GM23248 (cell line): ENCODE measurements at regions not wholly inside any gene's neighbourhood (a gene's known extent, or its start where the extent isn't known, plus 50 kb on each side); places are given as distances from the start of the nearest gene placed in this dataset.

Experiments used
- DNase-seq: peaks from one replicate; pipeline ENCODE4 v3.0.0-alpha.2; 2015
- H2AFZ ChIP-seq: fragments of 200-600 bp; sonication (generic); 2 replicates; pipeline ENCODE4 v1.6.1; 2016; ENCODE audit warnings: antibody characterized with exemption
- H3F3A ChIP-seq: fragments of 200-600 bp; sonication (generic); 2 replicates; pipeline ENCODE4 v1.6.1; 2016; ENCODE audit warnings: mild to moderate bottlenecking, antibody characterized with exemption, mixed run types; ENCODE audit not compliant: insufficient read depth
- H3K27ac ChIP-seq: fragments of 200-600 bp; sonication (generic); 2 replicates; pipeline ENCODE4 v1.5.1; 2016; ENCODE audit warnings: mild to moderate bottlenecking
- H3K27me3 ChIP-seq: fragments of 200-600 bp; sonication (generic); replicated peaks from 2 replicates; pipeline ENCODE4 v1.6.1; 2016; ENCODE audit warnings: mild to moderate bottlenecking; ENCODE audit not compliant: insufficient read depth
- H3K36me3 ChIP-seq: fragments of 200-600 bp; sonication (generic); 2 replicates; pipeline ENCODE4 v1.6.1; 2016; ENCODE audit warnings: low read depth, mild to moderate bottlenecking
- H3K4me1 ChIP-seq: fragments of 200-600 bp; sonication (generic); 2 replicates; pipeline ENCODE4 v1.6.1; 2016; ENCODE audit warnings: mild to moderate bottlenecking; ENCODE audit not compliant: insufficient read depth
- H3K4me2 ChIP-seq: fragments of 200-600 bp; sonication (generic); one replicate; pipeline ENCODE4 v1.6.1; 2016; ENCODE audit warnings: mild to moderate bottlenecking; ENCODE audit not compliant: unreplicated experiment
- H3K4me3 ChIP-seq: fragments of 200-600 bp; sonication (generic); 2 replicates; pipeline ENCODE4 v1.5.1; 2016; ENCODE audit warnings: mild to moderate bottlenecking
- H3K79me2 ChIP-seq: fragments of 200-600 bp; sonication (generic); 2 replicates; pipeline ENCODE4 v1.6.1; 2016; ENCODE audit warnings: mild to moderate bottlenecking; ENCODE audit not compliant: insufficient read depth
- H3K9ac ChIP-seq: fragments of 200-600 bp; sonication (generic); 2 replicates; pipeline ENCODE4 v1.6.1; 2016; ENCODE audit warnings: mild to moderate bottlenecking
- H3K9me2 ChIP-seq: fragments of 200-600 bp; sonication (generic); 2 replicates; pipeline ENCODE4 v1.6.1; 2016; ENCODE audit warnings: mixed run types, mild to moderate bottlenecking, moderate library complexity; ENCODE audit not compliant: insufficient read depth
- H3K9me3 ChIP-seq: fragments of 200-600 bp; sonication (generic); one replicate; pipeline ENCODE4 v1.6.1; 2017; ENCODE audit warnings: low read depth
- H4K20me1 ChIP-seq: fragments of 200-600 bp; sonication (generic); 2 replicates; pipeline ENCODE4 v1.6.0; 2016; ENCODE audit not compliant: insufficient read depth
- EZH2 ChIP-seq: fragments of 200-600 bp; sonication (generic); IDR thresholded peaks from 2 replicates; pipeline ENCODE4 v1.6.1; 2018; ENCODE audit warnings: antibody characterized with exemption, mild to moderate bottlenecking; ENCODE audit not compliant: insufficient read depth, poor library complexity, severe bottlenecking
- EZH2phosphoT487 ChIP-seq: fragments of 200-600 bp; sonication (generic); IDR thresholded peaks from 2 replicates; pipeline ENCODE4 v1.6.1; 2018; ENCODE audit warnings: antibody characterized with exemption, moderate library complexity, mild to moderate bottlenecking, low read depth; ENCODE audit not compliant: insufficient read depth
- WGBS, 2 experiments: methylation state at CpG; one replicate each; pipeline ENCODE4 v1.1.6; 2015 to 2017; ENCODE audit warnings: low lambda C conversion rate in 2 of 2, low coverage in 1 of 2; ENCODE audit errors: missing lambda C conversion rate in 2 of 2; 5-methylcytosine and 5-hydroxymethylcytosine counted together
- in situ Hi-C: fragments of 300-500 bp; cut with MboI; formaldehyde crosslinking; loops from 2 replicates; pipeline ENCODE4 v1.15.0; 2020

DNA sequence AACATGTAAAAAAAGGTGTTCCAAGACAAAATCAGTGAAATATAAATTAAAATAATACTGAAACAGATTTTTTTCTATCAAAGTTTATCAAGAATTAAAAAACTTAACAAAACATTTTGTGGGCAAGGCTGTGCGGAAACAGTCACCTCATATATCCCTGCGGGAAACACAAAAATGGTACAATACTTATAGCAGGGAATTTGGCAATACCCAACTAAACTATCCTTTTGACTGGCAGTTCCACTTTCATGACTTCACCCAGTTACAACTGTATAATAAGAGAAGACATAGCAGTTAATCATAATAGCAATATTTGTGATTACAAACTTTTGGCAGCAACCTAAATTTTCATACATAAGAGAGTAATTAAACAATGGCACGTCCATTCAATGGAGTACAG is 121.5 kb upstream of the EGLN3 start:
- H3K4me1 ChIP-seq: no peaks in the 10 kb centered on the region
- no peak overlapping the region for H3K4me2 ChIP-seq
- H3K9ac ChIP-seq: no peak overlapping the region
- in situ Hi-C loops: no loop called here
- H2AFZ ChIP-seq: no peak overlapping the region
- H3K4me3 ChIP-seq: no peak overlapping the region
- H3K36me3 ChIP-seq: no peaks in the 10 kb centered on the region
- H3K9me3 ChIP-seq: no peaks in the 10 kb centered on the region
- 66 to 70% methylated on average over 3 of the region's 3 CpGs for WGBS, 2 experiments
- peaks cover 18% of the 10 kb centered on the region for H3K27me3 ChIP-seq
- H4K20me1 ChIP-seq: no peaks in the 10 kb centered on the region
- no peaks in the 10 kb centered on the region for H3K9me2 ChIP-seq
- no peak for DNase-seq
- no peak for TF ChIP-seq EZH2phosphoT487
- TF ChIP-seq EZH2: no peak
- no peaks in the 10 kb centered on the region for H3F3A ChIP-seq
- no peaks in the 10 kb centered on the region for H3K79me2 ChIP-seq
- H3K27ac ChIP-seq: no peak overlapping the region

DNA sequence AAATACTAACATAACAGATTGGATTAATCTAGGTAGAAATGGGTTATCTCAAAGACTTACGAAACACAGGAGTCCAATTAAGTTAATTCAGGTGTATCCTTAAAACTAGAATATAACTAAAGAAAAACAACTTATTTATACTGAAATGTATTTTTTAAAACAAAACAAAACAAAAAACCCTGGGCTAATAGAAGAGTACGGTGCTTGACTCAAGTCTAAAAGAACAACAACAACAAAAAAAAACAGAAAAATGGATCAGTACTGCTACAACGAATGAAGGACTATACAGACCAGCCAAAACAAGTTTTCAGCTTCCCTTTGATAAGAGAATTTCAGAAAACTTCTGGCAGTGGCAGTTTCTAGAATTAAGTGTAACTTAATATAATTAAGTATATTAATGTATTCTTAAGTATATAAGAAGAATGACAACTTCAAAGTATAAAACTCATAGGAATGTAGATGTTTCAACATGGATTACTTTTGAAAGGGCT is 120.1 kb upstream of the EGLN3 start:
- H3K27me3 ChIP-seq: peaks cover 18% of the 10 kb centered on the region
- no peaks in the 10 kb centered on the region for H3K9me3 ChIP-seq
- no peaks in the 10 kb centered on the region for H4K20me1 ChIP-seq
- H3K9ac ChIP-seq: no peak overlapping the region
- no peaks in the 10 kb centered on the region for H3K9me2 ChIP-seq
- no peak overlapping the region for H3K4me3 ChIP-seq
- no peaks in the 10 kb centered on the region for H3K4me1 ChIP-seq
- WGBS, 2 experiments: 51 to 64% methylated on average over 3 of the region's 3 CpGs
- no peak overlapping the region for H2AFZ ChIP-seq
- TF ChIP-seq EZH2phosphoT487 (no peak), EZH2 (no peak)
- H3K36me3 ChIP-seq: no peaks in the 10 kb centered on the region
- no peaks in the 10 kb centered on the region for H3K79me2 ChIP-seq
- no peak overlapping the region for H3K4me2 ChIP-seq
- H3K27ac ChIP-seq: no peak overlapping the region
- in situ Hi-C loops: no loop called here
- no peaks in the 10 kb centered on the region for H3F3A ChIP-seq
- no peak for DNase-seq

DNA sequence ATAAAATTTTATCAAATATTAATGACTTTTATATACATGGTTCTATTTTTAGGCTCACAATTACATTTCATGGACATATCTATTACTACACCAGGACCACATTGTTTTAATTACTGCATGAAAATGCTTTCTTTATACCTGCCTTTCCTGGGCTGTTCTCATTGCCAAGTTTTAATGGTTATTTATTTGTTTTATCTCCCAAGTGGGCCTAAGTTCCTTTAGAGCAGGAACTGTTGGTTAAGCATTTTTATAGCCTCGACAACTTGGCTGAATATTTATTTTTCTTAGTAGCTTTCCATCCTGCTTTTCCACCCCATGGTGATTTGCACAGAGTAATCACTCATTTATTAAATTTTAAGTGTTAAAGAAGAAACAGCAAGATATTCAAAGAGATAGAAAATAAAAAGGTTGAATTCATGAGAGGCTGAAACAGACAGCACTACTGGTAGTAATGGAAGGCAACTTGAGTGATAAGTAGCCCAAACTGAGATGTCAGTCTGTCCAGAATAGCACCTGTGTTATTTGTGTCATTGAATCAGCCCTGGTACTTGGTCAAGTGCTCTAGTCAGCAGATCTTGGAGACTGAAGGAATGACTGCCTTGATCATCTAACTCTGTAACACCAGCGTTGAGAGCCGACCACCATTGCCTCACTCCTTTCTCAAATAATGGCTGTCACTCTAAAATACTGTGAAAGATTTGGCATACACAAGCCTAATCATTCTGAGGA is 119.1 kb upstream of the EGLN3 start:
- Histone ChIP-seq H3K79me2 (no peaks in the 10 kb centered on the region), H3K9me3 (no peaks in the 10 kb centered on the region), H3K4me1 (no peaks in the 10 kb centered on the region), H3K36me3 (no peaks in the 10 kb centered on the region), H4K20me1 (no peaks in the 10 kb centered on the region), H3K27ac (no peak overlapping the region), H3K9me2 (no peaks in the 10 kb centered on the region), H2AFZ (no peak overlapping the region), H3K27me3 (peaks cover 13% of the 10 kb centered on the region), H3K4me2 (no peak overlapping the region), H3K4me3 (no peak overlapping the region), H3F3A (no peaks in the 10 kb centered on the region), H3K9ac (no peak overlapping the region)
- DNase-seq: no peak
- TF ChIP-seq EZH2: no peak
- no peak for TF ChIP-seq EZH2phosphoT487
- in situ Hi-C loops: no loop called here
- WGBS, 2 experiments: 40 to 56% methylated on average over 2 to 3 of the region's 3 CpGs

DNA sequence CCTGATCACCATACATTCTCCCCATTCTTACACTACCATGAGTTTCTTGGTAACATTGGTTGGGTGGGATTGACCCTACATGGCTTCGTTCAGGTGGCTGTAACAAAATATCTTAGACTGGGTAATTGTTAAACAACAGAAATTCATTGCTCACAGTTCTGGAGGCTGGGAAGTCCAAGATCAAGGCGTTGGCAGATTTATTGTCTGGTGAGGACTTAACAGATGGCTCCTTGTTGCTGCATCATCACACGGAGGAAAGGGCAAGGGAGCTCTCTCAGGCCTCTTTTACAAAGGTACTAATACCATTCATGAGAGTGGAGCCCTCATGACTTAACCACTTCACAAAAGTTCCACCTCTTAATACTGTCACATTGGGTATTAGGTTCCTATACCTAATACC is 116.7 kb upstream of the EGLN3 start:
- no peak for DNase-seq
- in situ Hi-C loops: no loop called here
- H2AFZ ChIP-seq: no peak overlapping the region

More for the DNA sequence above, 116.7 kb upstream of the EGLN3 start:
- no peak overlapping the region for H3K4me2 ChIP-seq
- no peaks in the 10 kb centered on the region for H3K36me3 ChIP-seq
- no peak overlapping the region for H3K9ac ChIP-seq
- peaks cover 7% of the 10 kb centered on the region; the same call in 1 of the 2 replicates for H3K4me1 ChIP-seq
- 20 to 37% methylated on average over 3 of the region's 3 CpGs for WGBS, 2 experiments
- no peaks in the 10 kb centered on the region for H4K20me1 ChIP-seq
- H3K4me3 ChIP-seq: no peak overlapping the region
- H3K79me2 ChIP-seq: no peaks in the 10 kb centered on the region
- TF ChIP-seq EZH2phosphoT487 (no peak), EZH2 (no peak)
- peaks cover 5% of the 10 kb centered on the region; the same call in 1 of the 2 replicates for H3F3A ChIP-seq
- peaks cover 7% of the 10 kb centered on the region; the same call in 1 of the 2 replicates for H3K27me3 ChIP-seq
- no peak overlapping the region for H3K27ac ChIP-seq
- no peaks in the 10 kb centered on the region for H3K9me2 ChIP-seq
- H3K9me3 ChIP-seq: no peaks in the 10 kb centered on the region
